Kidney capillary endothelial cell (primary cell): ENCODE measurements at regions not wholly inside any gene's neighbourhood (a gene's known extent, or its start where the extent isn't known, plus 50 kb on each side); places are given as distances from the start of the nearest gene placed in this dataset.

Source experiments
- DNase-seq: peaks from one replicate; pipeline ENCODE4 v3.0.0-alpha.2; 2018; ENCODE audit warnings: low spot score

- DNase-seq = no peak
Observed at GRCh38 chr17:33976831-33977230, 278.3 kb upstream of the CCL2 start.

GRCh38 chr17:33977729-33978514 is 277.2 kb upstream of the CCL2 start:
- no peak for DNase-seq

GRCh38 chr17:33978889-33979288 is 276.2 kb upstream of the CCL2 start:
- DNase-seq = no peak

- DNase-seq = no peak
Observed at GRCh38 chr17:33980193-33980592, 274.9 kb upstream of the CCL2 start.

GRCh38 chr17:33981711-33982601 is 273.1 kb upstream of the CCL2 start:
- DNase-seq = no peak

GRCh38 chr17:33982909-33983308 is 272.2 kb upstream of the CCL2 start:
- DNase-seq = no peak

GRCh38 chr17:33983824-33984574 is 271.1 kb upstream of the CCL2 start:
- DNase-seq = no peak

GRCh38 chr17:33986088-33986487 is 269.0 kb upstream of the CCL2 start:
- DNase-seq = no peak

GRCh38 chr17:33986566-33986965 is 268.5 kb upstream of the CCL2 start:
- DNase-seq = no peak

GRCh38 chr17:33987162-33987561 is 267.9 kb upstream of the CCL2 start:
- DNase-seq = no peak

GRCh38 chr17:33989361-33990148 is 265.5 kb upstream of the CCL2 start:
- DNase-seq = no peak

- no peak for DNase-seq
Observed at GRCh38 chr17:33990943-33991706, 264.0 kb upstream of the CCL2 start.

GRCh38 chr17:33992113-33992512 is 263.0 kb upstream of the CCL2 start:
- no peak for DNase-seq

GRCh38 chr17:34000639-34001038 is 254.4 kb upstream of the CCL2 start:
- DNase-seq = no peak

GRCh38 chr17:34001246-34001645 is 253.8 kb upstream of the CCL2 start:
- DNase-seq = no peak

- no peak for DNase-seq
Observed at GRCh38 chr17:34006126-34006525, 249.0 kb upstream of the CCL2 start.

GRCh38 chr17:34008125-34008524 is 247.0 kb upstream of the CCL2 start:
- DNase-seq = no peak

GRCh38 chr17:34009912-34010311 is 245.2 kb upstream of the CCL2 start:
- DNase-seq = no peak

- DNase-seq = no peak
Observed at GRCh38 chr17:34010534-34010933, 244.6 kb upstream of the CCL2 start.

- DNase-seq = no peak
Observed at GRCh38 chr17:34011599-34011998, 243.5 kb upstream of the CCL2 start.
